GM10266 (cell line): ENCODE measurements at regions not wholly inside any gene's neighbourhood (a gene's known extent, or its start where the extent isn't known, plus 50 kb on each side); places are given as distances from the start of the nearest gene placed in this dataset.

Experiments
- DNase-seq: peaks from one replicate; pipeline ENCODE4 v3.0.0; 2012; ENCODE audit errors: extremely low spot score
- TF ChIP-seq, protein P1 (sequence below): IDR thresholded peaks from 2 replicates; pipeline ENCODE4 v1.5.1; 2012; ENCODE audit warnings: mild to moderate bottlenecking, low read depth; ENCODE audit not compliant: control insufficient read depth, insufficient read depth; ENCODE audit errors: missing control alignments

DNA sequence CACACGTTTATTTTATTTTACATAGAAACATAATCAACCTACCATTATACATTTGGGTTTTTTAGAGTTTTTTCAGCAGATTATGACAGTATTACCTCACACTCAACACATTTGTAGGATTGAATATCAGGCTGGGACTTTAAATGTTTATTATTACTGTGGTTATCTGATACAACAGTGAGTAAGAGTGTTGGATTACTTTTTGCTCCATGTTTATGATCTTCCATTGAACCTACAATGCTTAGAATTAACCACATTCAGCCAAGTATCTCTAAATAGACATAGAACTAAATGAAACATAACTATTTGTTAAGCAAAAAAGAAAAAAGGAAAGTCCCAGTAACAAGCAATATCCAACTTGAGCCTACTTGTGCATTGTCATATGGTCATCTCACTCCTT is 607.4 kb upstream of the PITX2 start:
- DNase-seq = no peak
- TF ChIP-seq, protein P1, sequence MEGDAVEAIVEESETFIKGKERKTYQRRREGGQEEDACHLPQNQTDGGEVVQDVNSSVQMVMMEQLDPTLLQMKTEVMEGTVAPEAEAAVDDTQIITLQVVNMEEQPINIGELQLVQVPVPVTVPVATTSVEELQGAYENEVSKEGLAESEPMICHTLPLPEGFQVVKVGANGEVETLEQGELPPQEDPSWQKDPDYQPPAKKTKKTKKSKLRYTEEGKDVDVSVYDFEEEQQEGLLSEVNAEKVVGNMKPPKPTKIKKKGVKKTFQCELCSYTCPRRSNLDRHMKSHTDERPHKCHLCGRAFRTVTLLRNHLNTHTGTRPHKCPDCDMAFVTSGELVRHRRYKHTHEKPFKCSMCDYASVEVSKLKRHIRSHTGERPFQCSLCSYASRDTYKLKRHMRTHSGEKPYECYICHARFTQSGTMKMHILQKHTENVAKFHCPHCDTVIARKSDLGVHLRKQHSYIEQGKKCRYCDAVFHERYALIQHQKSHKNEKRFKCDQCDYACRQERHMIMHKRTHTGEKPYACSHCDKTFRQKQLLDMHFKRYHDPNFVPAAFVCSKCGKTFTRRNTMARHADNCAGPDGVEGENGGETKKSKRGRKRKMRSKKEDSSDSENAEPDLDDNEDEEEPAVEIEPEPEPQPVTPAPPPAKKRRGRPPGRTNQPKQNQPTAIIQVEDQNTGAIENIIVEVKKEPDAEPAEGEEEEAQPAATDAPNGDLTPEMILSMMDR = no peak

DNA sequence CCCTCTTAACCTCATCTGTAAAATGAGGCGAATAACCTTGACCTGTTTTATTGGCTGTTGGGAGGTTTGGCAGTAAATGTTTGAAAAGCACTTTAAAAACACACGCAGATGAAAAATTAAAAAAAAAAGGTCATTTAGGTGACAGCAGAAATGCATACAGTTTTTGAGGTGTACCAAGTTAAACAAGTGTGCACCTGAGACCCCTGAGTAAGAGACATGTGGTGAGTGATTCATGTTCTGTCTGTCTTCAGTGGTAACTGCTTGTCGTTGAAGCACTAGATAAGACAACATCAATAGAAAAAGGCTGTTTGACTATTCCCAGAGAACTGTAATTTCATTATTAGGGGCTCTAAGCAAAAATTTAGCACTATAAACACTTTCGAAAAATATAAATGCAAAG is 608.4 kb upstream of the PITX2 start:
- TF ChIP-seq, protein P1 = no peak

DNA sequence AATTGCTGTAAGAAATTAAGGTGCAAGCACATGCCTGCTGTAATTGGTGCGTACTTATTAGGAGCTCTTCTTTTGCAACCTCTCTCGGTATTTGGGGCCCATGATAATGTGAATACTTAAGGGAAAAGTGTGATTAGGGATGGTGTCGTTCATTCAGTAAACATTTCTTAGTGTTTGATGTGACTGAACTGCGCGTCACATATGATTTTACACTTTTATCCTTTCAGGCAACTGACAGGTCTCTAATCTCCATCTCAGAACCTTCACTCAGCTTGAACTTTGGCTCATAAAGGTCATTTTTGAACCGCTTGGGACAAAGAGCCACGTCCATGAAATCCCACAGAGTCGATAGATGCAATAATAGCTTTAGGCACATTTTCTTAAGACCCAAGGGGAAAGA is 612.1 kb upstream of the PITX2 start:
- no peak for DNase-seq
- TF ChIP-seq, protein P1 = no peak

More for the DNA sequence above, 608.4 kb upstream of the PITX2 start:
- no peak for DNase-seq

DNA sequence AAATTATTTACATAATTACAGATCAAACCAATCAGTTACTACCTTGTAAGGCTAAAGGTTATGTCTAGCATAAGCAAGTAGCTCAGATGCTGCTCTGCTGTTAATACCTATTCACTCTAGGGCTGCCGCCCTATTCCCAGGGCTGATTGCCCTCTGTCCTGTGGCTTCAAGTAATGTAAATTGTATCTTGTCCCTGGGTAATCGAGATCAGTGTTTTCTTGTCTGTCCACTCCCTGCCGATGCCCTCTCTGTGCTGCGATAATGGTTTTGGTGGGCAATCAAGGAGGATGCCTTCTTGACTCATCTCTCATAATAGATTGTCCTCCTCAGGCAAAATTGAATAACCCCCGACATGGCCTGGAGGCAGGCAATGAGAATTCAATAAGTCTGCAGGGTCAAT is 641.0 kb upstream of the PITX2 start:
- no peak for DNase-seq

DNA sequence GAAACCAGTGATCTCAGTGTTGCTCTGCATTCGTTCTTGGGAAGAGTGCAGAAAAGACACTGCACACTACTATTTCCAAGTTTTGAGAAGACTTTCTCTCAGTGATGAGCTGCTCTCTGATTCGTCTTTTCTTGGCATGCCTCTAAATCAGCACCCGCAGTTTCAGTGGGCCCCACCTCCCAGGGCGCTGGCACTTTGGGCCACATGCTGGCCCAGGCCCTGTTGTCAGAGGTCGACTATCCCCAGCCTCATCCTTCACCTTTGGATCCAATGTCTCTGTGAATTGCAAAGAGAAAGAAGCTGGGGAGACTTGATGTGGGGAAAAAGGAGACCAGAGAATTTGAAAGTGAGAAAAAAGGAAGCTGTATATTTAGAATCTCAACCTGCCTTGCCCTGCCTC is 644.1 kb upstream of the PITX2 start:
- DNase-seq = no peak
- TF ChIP-seq, protein P1 = no peak

More for the DNA sequence above, 641.0 kb upstream of the PITX2 start:
- TF ChIP-seq, protein P1 = no peak

DNA sequence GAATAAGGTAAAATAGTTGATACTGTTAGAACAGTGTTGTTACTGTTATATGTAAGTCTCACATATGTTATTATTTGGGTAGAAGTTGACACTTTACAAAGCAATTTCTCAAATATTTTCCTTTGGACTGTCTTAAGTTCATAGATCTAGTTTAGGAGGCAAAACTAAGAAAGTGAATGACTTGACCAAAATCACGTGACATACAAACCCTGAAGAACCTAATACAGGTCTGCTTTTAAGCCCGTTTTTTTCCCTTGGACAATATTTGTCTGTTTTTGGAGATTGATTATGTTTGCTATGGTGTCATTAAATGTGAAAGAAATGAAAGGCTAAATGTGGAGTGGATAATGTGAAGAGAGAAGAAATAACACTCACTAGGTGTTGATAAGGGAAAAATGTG is 644.9 kb upstream of the PITX2 start:
- no peak for DNase-seq
- TF ChIP-seq, protein P1 = no peak

DNA sequence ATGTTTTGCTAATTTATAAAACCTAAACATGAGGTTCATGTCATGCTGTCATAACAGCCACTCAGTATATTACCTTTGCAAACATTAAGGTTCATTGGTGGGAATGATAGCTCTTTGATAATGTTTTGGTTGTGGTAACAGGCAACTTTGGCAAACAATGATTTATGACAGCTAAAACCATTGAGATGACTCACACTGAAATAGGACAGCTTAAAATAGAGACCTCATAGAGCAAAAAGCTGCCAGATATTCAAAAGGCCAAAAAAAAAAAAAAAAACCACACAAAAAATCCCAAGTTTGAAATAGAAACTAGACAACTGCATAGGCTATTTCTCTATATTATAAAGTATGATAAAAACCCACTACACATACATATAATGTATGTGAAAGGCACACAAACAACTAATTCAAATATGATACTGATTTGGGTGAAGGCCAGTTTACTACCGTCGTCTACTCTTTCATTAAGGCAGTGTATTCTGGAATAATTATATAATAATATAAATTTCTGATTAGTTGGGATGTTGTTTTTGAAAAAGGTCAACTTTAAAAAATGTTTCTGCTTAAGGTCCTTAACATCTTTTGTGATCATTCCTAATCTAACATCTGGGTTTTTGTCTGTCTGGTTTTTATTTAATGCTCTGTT is 646.0 kb upstream of the PITX2 start:
- TF ChIP-seq, protein P1 = no peak
- peak; percentile 13 for DNase-seq
